Neuronal stem cell (in vitro differentiated cells): ENCODE measurements at regions not wholly inside any gene's neighbourhood (a gene's known extent, or its start where the extent isn't known, plus 50 kb on each side); places are given as distances from the start of the nearest gene placed in this dataset.

Experiments used
- DNase-seq: peaks from one replicate; pipeline ENCODE4 v3.0.0-alpha.2; 2013; ENCODE audit warnings: low spot score
- H2AFZ ChIP-seq: one replicate; pipeline ENCODE4 v1.6.1; 2013; ENCODE audit warnings: mild to moderate bottlenecking, low read length, inconsistent platforms
- H2AK5ac ChIP-seq: 2 replicates; pipeline ENCODE4 v1.6.1; 2013; ENCODE audit warnings: low read depth, mild to moderate bottlenecking, inconsistent platforms, low read length, moderate library complexity, mixed read lengths
- H2BK120ac ChIP-seq: 2 replicates; pipeline ENCODE4 v1.6.1; 2013; ENCODE audit warnings: low read depth, mild to moderate bottlenecking, inconsistent platforms, low read length, moderate library complexity, mixed read lengths
- H2BK12ac ChIP-seq: one replicate; pipeline ENCODE4 v1.6.1; 2013; ENCODE audit warnings: low read length, inconsistent platforms
- H2BK15ac ChIP-seq: 2 replicates; pipeline ENCODE4 v1.6.1; 2013; ENCODE audit warnings: mild to moderate bottlenecking, low read length, inconsistent platforms, mixed read lengths
- H2BK5ac ChIP-seq: one replicate; pipeline ENCODE4 v1.6.1; 2013; ENCODE audit warnings: inconsistent platforms, mild to moderate bottlenecking, low read length, moderate library complexity
- H3K14ac ChIP-seq: one replicate; pipeline ENCODE4 v1.6.1; 2013; ENCODE audit warnings: low read length, inconsistent platforms
- H3K18ac ChIP-seq: 2 replicates; pipeline ENCODE4 v1.6.1; 2013; ENCODE audit warnings: low read length, inconsistent platforms
- H3K23ac ChIP-seq: 2 replicates; pipeline ENCODE4 v1.6.1; 2013; ENCODE audit warnings: low read depth, mild to moderate bottlenecking, mixed read lengths, low read length, inconsistent platforms; ENCODE audit not compliant: poor library complexity
- H3K27ac ChIP-seq: replicated peaks from 3 replicates; pipeline ENCODE4 v1.5.1; 2013; ENCODE audit warnings: low read length, inconsistent platforms
- H3K27me3 ChIP-seq, 3 experiments: 2 replicates each; pipeline ENCODE4 v1.6.1; 2013; ENCODE audit warnings: low read length in 3 of 3, mild to moderate bottlenecking in 2 of 3, inconsistent platforms in 1 of 3, low read depth in 1 of 3, mixed read lengths in 1 of 3, moderate library complexity in 1 of 3; ENCODE audit not compliant: control insufficient read depth in 3 of 3, insufficient read depth in 3 of 3
- H3K36me3 ChIP-seq, 2 donors: replicated peaks in 1 of 2; 2 replicates each; pipeline ENCODE4 v1.6.1; 2013; ENCODE audit warnings: low read length in 2 of 2; ENCODE audit not compliant: control insufficient read depth in 2 of 2, insufficient read depth in 2 of 2
- H3K4ac ChIP-seq: 2 replicates; pipeline ENCODE4 v1.6.1; 2013; ENCODE audit warnings: inconsistent platforms, mild to moderate bottlenecking, low read length, moderate library complexity
- H3K4me1 ChIP-seq, 2 donors: 1 replicate in 1 of 2; 2 replicates in 1 of 2; pipeline ENCODE4 v1.6.1; 2013; ENCODE audit warnings: low read length in 2 of 2, low read depth in 1 of 2; ENCODE audit not compliant: control insufficient read depth in 2 of 2, insufficient read depth in 1 of 2
- H3K4me2 ChIP-seq: one replicate; pipeline ENCODE4 v1.6.1; 2013; ENCODE audit warnings: mild to moderate bottlenecking, low read length, inconsistent platforms; ENCODE audit not compliant: insufficient read depth, poor library complexity, severe bottlenecking
- H3K4me3 ChIP-seq, 2 donors: 2 replicates each; pipeline ENCODE4 v1.5.1; 2013; ENCODE audit warnings: low read length in 2 of 2, mild to moderate bottlenecking in 2 of 2, inconsistent platforms in 1 of 2, moderate library complexity in 1 of 2
- H3K79me1 ChIP-seq: one replicate; pipeline ENCODE4 v1.6.1; 2013; ENCODE audit warnings: low read depth, mild to moderate bottlenecking, inconsistent platforms, low read length, moderate library complexity
- H3K9ac ChIP-seq: one replicate; pipeline ENCODE4 v1.6.1; 2013; ENCODE audit warnings: mild to moderate bottlenecking, low read depth, low read length, inconsistent platforms; ENCODE audit not compliant: poor library complexity
- H3K9me3 ChIP-seq, 2 donors: replicated peaks in 1 of 2; 2 replicates each; pipeline versions ENCODE3 to v1.6.1; 2013; ENCODE audit warnings: low read length in 2 of 2, mild to moderate bottlenecking in 2 of 2, inconsistent platforms in 1 of 2, low read depth in 1 of 2, mixed read lengths in 1 of 2, moderate library complexity in 1 of 2; ENCODE audit not compliant: control insufficient read depth in 2 of 2, insufficient read depth in 1 of 2
- H4K8ac ChIP-seq: one replicate; pipeline ENCODE4 v1.6.1; 2013; ENCODE audit warnings: low read depth, mild to moderate bottlenecking, inconsistent platforms, low read length, moderate library complexity
- H4K91ac ChIP-seq: one replicate; pipeline ENCODE4 v1.6.1; 2013; ENCODE audit warnings: low read length, low read depth, mild to moderate bottlenecking, inconsistent platforms; ENCODE audit not compliant: poor library complexity
- WGBS, 2 donors: extraction: QIAGEN DNeasy Blood & Tissue Kit; methylation state at CpG; one replicate each; pipeline ENCODE4 v1.1.7; 2013; ENCODE audit warnings: missing lambda C conversion rate in 2 of 2, mixed read lengths in 1 of 2; ENCODE audit not compliant: insufficient read length in 2 of 2, insufficient replicate concordance in 1 of 2; ENCODE audit errors: extremely low coverage in 2 of 2; 5-methylcytosine and 5-hydroxymethylcytosine counted together

DNA sequence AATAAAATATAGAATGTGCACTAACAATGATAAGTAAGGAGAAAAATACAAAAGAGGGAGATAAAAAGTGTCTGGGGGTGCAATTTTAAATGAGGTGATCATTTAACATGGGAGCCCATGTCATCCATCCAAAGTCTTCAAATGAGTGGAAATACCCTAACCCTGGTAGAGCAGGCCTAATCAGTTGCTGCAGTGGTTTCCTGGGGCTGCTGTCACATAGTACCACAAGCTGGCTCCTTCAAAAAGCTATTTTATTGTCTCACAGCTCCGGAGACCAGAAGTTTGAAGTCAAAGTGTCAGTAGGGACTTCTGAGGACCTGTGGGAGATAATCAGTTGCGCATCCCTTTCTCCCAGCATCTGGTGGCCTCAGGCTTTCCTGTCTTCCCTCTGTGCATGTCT is 717.9 kb downstream of the DIAPH3 start:
- H3K27me3 ChIP-seq, result no peaks in the 10 kb centered on the region
- H2AK5ac ChIP-seq, result no peak overlapping the region
- no peak overlapping the region for H3K27ac ChIP-seq
- H3K9ac ChIP-seq, result no peak overlapping the region
- no peaks in the 10 kb centered on the region for H3K79me1 ChIP-seq
- H3K4me3 ChIP-seq, result no peak overlapping the region
- H3K4me2 ChIP-seq, result no peak overlapping the region
- H3K4ac ChIP-seq, result no peak overlapping the region
- WGBS, 2 donors, result no CpG with 5 or more reads among the region's 2 CpGs
- H3K9me3 ChIP-seq, result no peaks in the 10 kb centered on the region
- H3K18ac ChIP-seq, result no peak overlapping the region
- no peaks in the 10 kb centered on the region for H3K36me3 ChIP-seq
- no peak overlapping the region for H2AFZ ChIP-seq
- H2BK120ac ChIP-seq, result no peak overlapping the region
- no peak overlapping the region for H4K8ac ChIP-seq
- H2BK5ac ChIP-seq, result no peak overlapping the region
- H3K4me1 ChIP-seq, result peaks cover 0 to 8% of the 10 kb centered on the region in 2 donors
- H4K91ac ChIP-seq, result no peak overlapping the region
- no peak overlapping the region for H3K14ac ChIP-seq
- no peak for DNase-seq
- H2BK15ac ChIP-seq, result no peak overlapping the region
- no peak overlapping the region for H2BK12ac ChIP-seq
- H3K23ac ChIP-seq, result no peak overlapping the region

DNA sequence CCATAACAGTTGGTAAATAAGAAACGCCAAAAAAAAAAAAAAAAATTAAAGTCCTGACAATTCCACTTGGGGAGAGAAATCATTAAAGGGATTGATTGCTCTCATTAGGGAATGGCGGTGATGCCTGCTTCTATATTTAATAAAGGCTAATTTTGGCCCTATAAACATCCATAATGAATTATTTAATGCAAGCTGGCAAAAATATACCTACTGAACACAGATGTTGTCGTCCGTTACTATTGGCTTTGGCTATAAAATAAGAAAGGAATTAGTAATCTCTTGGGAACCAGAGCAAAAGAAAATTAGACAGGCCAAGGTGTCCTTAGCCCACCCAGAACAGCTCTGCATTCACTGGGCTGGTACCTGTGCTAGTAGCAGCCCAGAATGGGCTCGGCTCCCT is 717.3 kb downstream of the DIAPH3 start:
- Histone ChIP-seq H3K4me2 (no peak overlapping the region), H3K4me1 (peaks cover 0 to 8% of the 10 kb centered on the region in 2 donors), H3K4ac (no peak overlapping the region), H2AFZ (no peak overlapping the region), H2BK12ac (no peak overlapping the region), H3K4me3 (no peak overlapping the region), H2AK5ac (no peak overlapping the region), H3K14ac (no peak overlapping the region), H3K36me3 (no peaks in the 10 kb centered on the region), H3K23ac (no peak overlapping the region), H3K79me1 (no peaks in the 10 kb centered on the region), H3K18ac (no peak overlapping the region), H3K9ac (no peak overlapping the region), H3K27me3 (no peaks in the 10 kb centered on the region), H2BK5ac (no peak overlapping the region), H3K27ac (no peak overlapping the region), H2BK15ac (no peak overlapping the region), H4K91ac (no peak overlapping the region), H4K8ac (no peak overlapping the region), H2BK120ac (no peak overlapping the region), H3K9me3 (no peaks in the 10 kb centered on the region)
- DNase-seq, result no peak
- WGBS, 2 donors, result no CpG with 5 or more reads among the region's 5 CpGs

DNA sequence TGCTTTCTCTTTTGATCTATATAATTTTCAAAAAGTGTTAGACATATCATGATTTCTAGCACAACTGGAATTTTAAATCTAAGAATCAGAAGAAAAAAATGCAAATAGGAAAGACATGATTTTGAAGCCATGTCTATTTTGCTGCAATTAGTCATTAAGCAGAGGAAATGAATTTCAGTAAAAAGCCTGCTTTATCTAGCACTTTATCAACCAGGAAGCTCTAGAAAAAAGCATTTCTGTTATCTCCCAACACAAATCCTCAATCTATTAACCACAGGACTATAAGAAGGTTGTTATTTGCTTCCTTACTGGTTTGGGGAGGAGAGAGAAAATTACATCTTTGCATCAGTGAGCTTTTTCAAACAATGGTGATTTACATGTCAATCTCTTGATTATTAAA is 716.7 kb downstream of the DIAPH3 start:
- no peak overlapping the region for H3K4ac ChIP-seq
- H2BK5ac ChIP-seq, result no peak overlapping the region
- H2BK15ac ChIP-seq, result no peak overlapping the region
- H2AFZ ChIP-seq, result no peak overlapping the region
- H3K9me3 ChIP-seq, result no peaks in the 10 kb centered on the region
- no peaks in the 10 kb centered on the region for H3K36me3 ChIP-seq
- H3K9ac ChIP-seq, result no peak overlapping the region
- H3K27me3 ChIP-seq, result no peaks in the 10 kb centered on the region
- H3K27ac ChIP-seq, result no peak overlapping the region
- H4K91ac ChIP-seq, result no peak overlapping the region
- H2BK120ac ChIP-seq, result no peak overlapping the region
- no peak overlapping the region for H3K23ac ChIP-seq
- DNase-seq, result no peak
- no peak overlapping the region for H3K4me2 ChIP-seq
- no peak overlapping the region for H2BK12ac ChIP-seq
- peaks cover 0 to 11% of the 10 kb centered on the region in 2 donors for H3K4me1 ChIP-seq
- no peak overlapping the region for H4K8ac ChIP-seq
- H3K14ac ChIP-seq, result no peak overlapping the region
- no peak overlapping the region for H3K4me3 ChIP-seq
- no peak overlapping the region for H3K18ac ChIP-seq
- H3K79me1 ChIP-seq, result no peaks in the 10 kb centered on the region
- H2AK5ac ChIP-seq, result no peak overlapping the region

DNA sequence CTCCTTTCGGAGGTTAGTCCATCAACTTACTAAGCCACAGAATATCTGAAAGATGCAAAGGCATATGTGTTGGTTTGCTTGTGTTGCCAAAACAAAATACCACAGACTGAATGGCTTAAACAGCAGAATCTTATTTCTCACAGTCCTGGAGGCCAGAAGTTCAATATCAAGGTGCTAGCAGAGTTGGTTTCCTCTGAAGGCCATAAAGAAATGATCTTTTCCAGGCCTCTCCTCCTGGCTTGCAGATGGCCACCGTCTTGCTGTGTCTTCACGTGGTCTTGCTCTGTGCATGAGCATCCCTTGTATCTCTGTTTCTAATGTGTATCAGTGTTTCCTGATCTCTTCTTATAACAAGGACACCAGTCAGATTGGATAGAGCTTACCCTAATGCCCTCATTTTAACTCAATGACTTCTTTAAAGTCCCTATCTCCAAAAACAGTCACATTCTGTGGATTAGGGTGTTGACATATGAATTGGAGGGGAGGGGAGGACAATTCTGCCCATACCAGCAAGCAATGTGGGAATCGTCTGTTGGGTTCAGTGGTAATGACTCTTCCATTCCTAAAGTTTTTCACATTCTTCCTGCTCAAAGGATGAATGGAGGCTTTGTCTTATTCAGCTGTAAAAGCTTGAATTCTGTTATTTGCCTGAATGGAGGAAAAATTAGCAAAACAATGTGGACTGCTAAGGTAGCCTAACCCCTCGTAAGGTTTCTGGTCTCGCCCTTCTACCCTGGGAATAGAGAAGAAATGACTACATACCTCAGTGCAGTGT is 715.7 kb downstream of the DIAPH3 start:
- no CpG with 5 or more reads among the region's 6 CpGs for WGBS, 2 donors
- Histone ChIP-seq H4K91ac (no peak overlapping the region), H2AFZ (no peak overlapping the region), H2BK12ac (no peak overlapping the region), H2BK120ac (no peak overlapping the region), H4K8ac (no peak overlapping the region), H3K14ac (no peak overlapping the region), H3K9ac (no peak overlapping the region), H2BK15ac (no peak overlapping the region), H3K4me1 (peaks cover 0 to 16% of the 10 kb centered on the region in 2 donors), H3K18ac (no peak overlapping the region), H3K23ac (no peak overlapping the region), H3K9me3 (no peaks in the 10 kb centered on the region), H3K79me1 (no peaks in the 10 kb centered on the region), H3K4ac (no peak overlapping the region), H3K36me3 (no peaks in the 10 kb centered on the region), H3K27me3 (no peaks in the 10 kb centered on the region), H3K4me3 (no peak overlapping the region), H2AK5ac (no peak overlapping the region), H3K27ac (peak overlapping the region; percentile 78), H3K4me2 (no peak overlapping the region), H2BK5ac (no peak overlapping the region)
- peak; percentile 35 for DNase-seq
